ENCODE measurements at regions not wholly inside any gene's neighbourhood (a gene's known extent, or its start where the extent isn't known, plus 50 kb on each side); places are given as distances from the start of the nearest gene placed in this dataset.
"Not testable (repeated sequence)": the region's sequence is repeated elsewhere in the genome, so short reads cannot be mapped to it uniquely, and the experiment has no call there.

- no peak for DNase-seq (ENCODE audit: low read depth)
Measured at GRCh38 chr12:94862421-94862820, 141.1 kb downstream of the NDUFA12 start.

- no peak for DNase-seq (ENCODE audit: low read depth)
Measured at GRCh38 chr12:94856324-94856723, 147.2 kb downstream of the NDUFA12 start.

- no peak for DNase-seq (ENCODE audit: low read depth)
Measured at GRCh38 chr12:94855853-94856252, 147.6 kb downstream of the NDUFA12 start.

GRCh38 chr12:94851396-94852028 lies 152.0 kb downstream of the NDUFA12 start:
- no peak for DNase-seq (ENCODE audit: low read depth)

GRCh38 chr12:94849411-94849976 lies 154.0 kb downstream of the NDUFA12 start:
- no peak for DNase-seq (ENCODE audit: low read depth)

- DNase-seq (ENCODE audit: low read depth), result no peak
Measured at GRCh38 chr12:94848966-94849365, 154.5 kb downstream of the NDUFA12 start.

- DNase-seq (ENCODE audit: low read depth), result no peak
Measured at GRCh38 chr12:94845110-94845509, 158.4 kb downstream of the NDUFA12 start.

- DNase-seq (ENCODE audit: low read depth), result no peak
Measured at GRCh38 chr12:94844452-94844851, 159.0 kb downstream of the NDUFA12 start.

- DNase-seq (ENCODE audit: low read depth), result no peak
Measured at GRCh38 chr12:94841904-94842610, 161.4 kb downstream of the NDUFA12 start.

GRCh38 chr12:94841177-94841576 lies 162.3 kb downstream of the NDUFA12 start:
- DNase-seq (ENCODE audit: low read depth), result no peak

- no peak for DNase-seq (ENCODE audit: low read depth)
Measured at GRCh38 chr12:94839347-94839746, 164.2 kb downstream of the NDUFA12 start.

- DNase-seq (ENCODE audit: low read depth), result peak; percentile 36
Measured at GRCh38 chr12:94836952-94837670, 166.4 kb downstream of the NDUFA12 start.

- no peak for DNase-seq (ENCODE audit: low read depth)
Measured at GRCh38 chr12:94834036-94834625, 169.4 kb downstream of the NDUFA12 start.

GRCh38 chr12:94832780-94833681 lies 170.5 kb downstream of the NDUFA12 start:
- peak; percentile 21 for DNase-seq (ENCODE audit: low read depth)

- no peak for DNase-seq (ENCODE audit: low read depth)
Measured at GRCh38 chr12:94832105-94832504, 171.4 kb downstream of the NDUFA12 start.

- DNase-seq (ENCODE audit: low read depth), result no peak
Measured at GRCh38 chr12:94831081-94831751, 172.3 kb downstream of the NDUFA12 start.

- DNase-seq (ENCODE audit: low read depth), result no peak
Measured at GRCh38 chr12:94829552-94829951, 173.9 kb downstream of the NDUFA12 start.

GRCh38 chr12:94819011-94819410 lies 168.7 kb upstream of the TMCC3 start:
- no peak for DNase-seq (ENCODE audit: low read depth)

GRCh38 chr12:94817695-94818075 lies 167.3 kb upstream of the TMCC3 start:
- no peak for DNase-seq (ENCODE audit: low read depth)

- not testable (repeated sequence) for DNase-seq (ENCODE audit: low read depth)
Measured at GRCh38 chr12:94817201-94817600, 166.8 kb upstream of the TMCC3 start.

GRCh38 chr12:94816746-94817145 lies 166.4 kb upstream of the TMCC3 start:
- DNase-seq (ENCODE audit: low read depth), result not testable (repeated sequence)
